ENCODE measurements at regions not wholly inside any gene's neighbourhood (a gene's known extent, or its start where the extent isn't known, plus 50 kb on each side); places are given as distances from the start of the nearest gene placed in this dataset.

GRCh38 chr13:90615767-90616166 is 731.7 kb upstream of the MIR17HG start:
- H3K27ac ChIP-seq, result no peak overlapping the region
- H3K9me3 ChIP-seq, result no peaks in the 10 kb centered on the region
- H3K4me1 ChIP-seq, result no peaks in the 10 kb centered on the region
- TF ChIP-seq CTCF (IDR thresholded peaks at IDR 0.05) (no peak), POLR2A (IDR thresholded peaks at IDR 0.05) (no peak)
- H3K36me3 ChIP-seq, result no peaks in the 10 kb centered on the region
- intact Hi-C loops (cut with DNase I), result no loop called here
- H3K27me3 ChIP-seq, result no peaks in the 10 kb centered on the region
- no peak for DNase-seq
- H3K4me3 ChIP-seq (replicated peaks in 1 of 3), result no peak overlapping the region
- WGBS, 2 donors, result 92 to 95% methylated on average over 5 of the region's 5 CpGs

GRCh38 chr13:90618133-90618532 is 729.4 kb upstream of the MIR17HG start:
- no peaks in the 10 kb centered on the region for H3K9me3 ChIP-seq
- H3K4me3 ChIP-seq (replicated peaks in 1 of 3), result no peak overlapping the region
- TF ChIP-seq POLR2A (IDR thresholded peaks at IDR 0.05) (no peak), CTCF (IDR thresholded peaks at IDR 0.05) (no peak)
- no peaks in the 10 kb centered on the region for H3K4me1 ChIP-seq
- no peak for DNase-seq
- no peaks in the 10 kb centered on the region for H3K27me3 ChIP-seq
- 61 to 94% methylated on average over 2 of the region's 2 CpGs for WGBS, 2 donors
- no peak overlapping the region for H3K27ac ChIP-seq
- intact Hi-C loops (cut with DNase I), result no loop called here
- H3K36me3 ChIP-seq, result no peaks in the 10 kb centered on the region

GRCh38 chr13:90622541-90622940 is 724.9 kb upstream of the MIR17HG start:
- no peak for DNase-seq
- intact Hi-C loops (cut with DNase I), result no loop called here
- H3K36me3 ChIP-seq, result no peaks in the 10 kb centered on the region
- WGBS, 2 donors, result 53 to 68% methylated on average over 1 of the region's 1 CpG
- TF ChIP-seq CTCF (IDR thresholded peaks at IDR 0.05) (no peak), POLR2A (IDR thresholded peaks at IDR 0.05) (no peak)
- H3K9me3 ChIP-seq, result no peaks in the 10 kb centered on the region
- no peaks in the 10 kb centered on the region for H3K4me1 ChIP-seq
- no peak overlapping the region for H3K4me3 ChIP-seq (replicated peaks in 1 of 3)
- no peak overlapping the region for H3K27ac ChIP-seq
- no peaks in the 10 kb centered on the region for H3K27me3 ChIP-seq

GRCh38 chr13:90623318-90624011 is 724.0 kb upstream of the MIR17HG start:
- DNase-seq, result no peak
- H3K4me3 ChIP-seq (replicated peaks in 1 of 3), result no peak overlapping the region
- no peaks in the 10 kb centered on the region for H3K4me1 ChIP-seq
- H3K27me3 ChIP-seq, result no peaks in the 10 kb centered on the region
- H3K27ac ChIP-seq, result no peak overlapping the region
- intact Hi-C loops (cut with DNase I), result no loop called here
- WGBS, 2 donors, result 86 to 92% methylated on average over 3 of the region's 3 CpGs
- H3K36me3 ChIP-seq, result no peaks in the 10 kb centered on the region
- no peaks in the 10 kb centered on the region for H3K9me3 ChIP-seq
- TF ChIP-seq POLR2A (IDR thresholded peaks at IDR 0.05) (no peak), CTCF (IDR thresholded peaks at IDR 0.05) (no peak)

- Histone ChIP-seq H3K27me3 (no peaks in the 10 kb centered on the region), H3K4me1 (no peaks in the 10 kb centered on the region), H3K9me3 (no peaks in the 10 kb centered on the region), H3K4me3 (replicated peaks in 1 of 3) (no peak overlapping the region), H3K36me3 (no peaks in the 10 kb centered on the region), H3K27ac (no peak overlapping the region)
- no peak for TF ChIP-seq POLR2A (IDR thresholded peaks at IDR 0.05)
- no peak for DNase-seq
- 91 to 93% methylated on average over 1 of the region's 1 CpG for WGBS, 2 donors
- intact Hi-C loops (cut with DNase I), result no loop called here
These were observed 719.7 kb upstream of the MIR17HG start for GRCh38 chr13:90627813-90628212.

Data from thyroid gland (tissue), 4 donors.